ENCODE measurements at regions not wholly inside any gene's neighbourhood (a gene's known extent, or its start where the extent isn't known, plus 50 kb on each side); places are given as distances from the start of the nearest gene placed in this dataset.

- TF ChIP-seq CTCF (IDR thresholded peaks at IDR 0.05; ENCODE audit: low read length) (no peak), EZH2phosphoT487 (IDR thresholded peaks at IDR 0.05; ENCODE audit: low read length) (no peak), EZH2 (optimal IDR thresholded peaks at IDR 0.05; ENCODE audit: low read depth, low read length) (no peak)
These were observed 276.7 kb upstream of the LRIG3 start for GRCh38 chr12:59196989-59197388.

Measured in MM.1S (cell line).